Activated naive CD8-positive, alpha-beta T cell (primary cell): ENCODE measurements at regions not wholly inside any gene's neighbourhood (a gene's known extent, or its start where the extent isn't known, plus 50 kb on each side); places are given as distances from the start of the nearest gene placed in this dataset.

Experiments used
- H3K27ac Mint-ChIP-seq: one replicate; pipeline ENCODE4 v1.8.0; 2021; ENCODE audit warnings: mixed read lengths
- H3K27me3 Mint-ChIP-seq: one replicate; pipeline ENCODE4 v1.8.0; 2021; ENCODE audit warnings: mixed read lengths
- H3K36me3 Mint-ChIP-seq: one replicate; pipeline ENCODE4 v1.8.0; 2021; ENCODE audit warnings: mixed read lengths
- H3K4me1 Mint-ChIP-seq: one replicate; pipeline ENCODE4 v1.8.0; 2021; ENCODE audit warnings: low read depth, mixed read lengths
- H3K4me3 Mint-ChIP-seq: one replicate; pipeline ENCODE4 v1.8.0; 2021; ENCODE audit warnings: mild to moderate bottlenecking, mixed read lengths
- H3K9me3 Mint-ChIP-seq: one replicate; pipeline ENCODE4 v1.8.0; 2021; ENCODE audit warnings: low read depth, mixed read lengths

DNA sequence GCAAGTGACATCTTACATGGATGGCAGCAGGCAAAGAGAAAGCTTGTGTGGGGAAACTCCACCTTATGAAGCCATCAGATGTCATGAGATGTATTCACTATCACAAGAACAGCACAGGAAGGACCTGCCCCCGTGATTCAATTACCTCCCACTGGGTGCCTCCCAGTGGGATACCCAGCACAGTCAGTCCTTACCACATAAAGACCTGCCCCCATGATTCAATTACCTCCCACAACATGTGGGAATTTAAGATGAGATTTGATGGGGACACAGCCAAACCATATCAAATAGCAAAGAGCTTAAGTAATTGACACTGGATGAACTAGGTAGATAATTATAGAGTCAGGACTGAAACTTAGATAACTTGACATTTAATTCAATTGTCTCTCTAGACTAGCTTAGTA is 85.6 kb downstream of the SLIT2 start:
- no peaks in the 10 kb centered on the region for H3K4me1 Mint-ChIP-seq
- no peaks in the 10 kb centered on the region for H3K27me3 Mint-ChIP-seq
- no peaks in the 10 kb centered on the region for H3K36me3 Mint-ChIP-seq
- no peak overlapping the region for H3K4me3 Mint-ChIP-seq
- H3K9me3 Mint-ChIP-seq: no peaks in the 10 kb centered on the region
- no peak overlapping the region for H3K27ac Mint-ChIP-seq

DNA sequence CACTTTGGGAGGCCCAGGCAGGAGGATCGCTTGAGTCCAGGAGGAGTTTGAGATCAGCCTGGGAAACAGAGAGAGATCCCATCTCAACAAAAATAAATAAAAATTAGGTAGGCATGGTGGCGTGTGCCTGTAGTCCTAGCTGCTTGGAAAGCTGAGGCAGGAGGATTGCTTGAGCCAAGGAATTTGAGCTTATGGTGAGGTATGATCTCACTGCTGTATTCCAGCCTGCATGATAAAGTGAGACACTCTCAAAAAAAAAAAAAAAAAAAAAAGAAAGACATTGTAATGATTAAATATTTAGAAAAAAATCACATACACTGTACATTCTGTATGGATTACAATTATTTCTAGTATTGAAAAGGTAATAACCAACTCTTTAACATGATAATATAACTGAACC is 87.1 kb downstream of the SLIT2 start:
- H3K4me1 Mint-ChIP-seq: no peaks in the 10 kb centered on the region
- H3K9me3 Mint-ChIP-seq: no peaks in the 10 kb centered on the region
- no peak overlapping the region for H3K4me3 Mint-ChIP-seq
- H3K27ac Mint-ChIP-seq: no peak overlapping the region
- H3K36me3 Mint-ChIP-seq: no peaks in the 10 kb centered on the region
- H3K27me3 Mint-ChIP-seq: no peaks in the 10 kb centered on the region

DNA sequence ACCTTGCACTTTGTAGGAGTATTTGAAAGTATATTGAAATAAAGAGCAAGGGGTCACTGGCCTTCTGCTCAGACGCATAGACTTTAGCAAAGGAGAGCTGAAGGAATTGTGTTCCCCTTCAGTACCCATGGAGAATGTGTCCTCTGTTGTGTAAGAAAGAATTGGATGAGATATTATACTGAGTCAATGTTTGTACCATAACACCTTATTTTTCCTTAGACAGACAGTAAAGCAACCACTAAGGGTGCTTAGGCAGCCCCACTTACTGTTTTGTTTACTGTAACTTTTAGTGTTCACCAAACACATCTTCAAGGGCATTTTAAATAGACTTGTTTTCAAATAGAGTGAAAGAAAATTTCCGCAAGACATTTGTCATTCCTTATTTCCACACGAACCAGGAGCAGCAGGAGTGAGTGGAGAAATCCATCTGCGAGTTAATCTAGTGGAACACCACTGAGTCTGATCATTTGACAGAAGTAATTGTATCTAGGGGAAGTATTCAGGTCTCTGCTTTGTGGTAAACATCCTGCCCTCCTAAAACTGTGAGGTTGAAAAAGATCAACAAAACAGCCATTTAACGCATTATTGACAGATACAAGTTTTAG is 89.5 kb downstream of the SLIT2 start:
- no peak overlapping the region for H3K27ac Mint-ChIP-seq
- H3K36me3 Mint-ChIP-seq: no peaks in the 10 kb centered on the region
- no peaks in the 10 kb centered on the region for H3K27me3 Mint-ChIP-seq
- H3K4me1 Mint-ChIP-seq: no peaks in the 10 kb centered on the region
- H3K9me3 Mint-ChIP-seq: no peaks in the 10 kb centered on the region
- H3K4me3 Mint-ChIP-seq: no peak overlapping the region

DNA sequence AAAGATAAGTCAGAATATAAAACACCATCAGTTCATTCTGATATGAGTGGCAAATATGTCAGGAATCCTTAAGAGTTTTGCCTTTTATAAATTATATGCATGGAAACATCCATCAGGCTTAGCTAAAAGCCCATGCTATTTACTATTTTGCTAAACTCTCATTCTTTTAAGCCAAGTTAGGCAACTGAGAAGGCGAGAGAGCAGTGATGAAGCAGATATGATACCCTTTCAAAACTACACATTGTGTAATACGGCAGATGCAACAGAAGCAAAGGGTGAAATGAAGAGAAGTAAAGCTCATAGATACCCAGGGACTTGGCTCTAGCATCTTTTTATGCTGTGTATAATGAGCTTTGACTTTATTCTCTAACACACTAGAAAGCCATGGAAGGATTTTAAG is 95.8 kb downstream of the SLIT2 start:
- no peaks in the 10 kb centered on the region for H3K4me1 Mint-ChIP-seq
- H3K9me3 Mint-ChIP-seq: no peaks in the 10 kb centered on the region
- H3K27ac Mint-ChIP-seq: no peak overlapping the region
- H3K36me3 Mint-ChIP-seq: no peaks in the 10 kb centered on the region
- H3K27me3 Mint-ChIP-seq: no peaks in the 10 kb centered on the region
- no peak overlapping the region for H3K4me3 Mint-ChIP-seq

DNA sequence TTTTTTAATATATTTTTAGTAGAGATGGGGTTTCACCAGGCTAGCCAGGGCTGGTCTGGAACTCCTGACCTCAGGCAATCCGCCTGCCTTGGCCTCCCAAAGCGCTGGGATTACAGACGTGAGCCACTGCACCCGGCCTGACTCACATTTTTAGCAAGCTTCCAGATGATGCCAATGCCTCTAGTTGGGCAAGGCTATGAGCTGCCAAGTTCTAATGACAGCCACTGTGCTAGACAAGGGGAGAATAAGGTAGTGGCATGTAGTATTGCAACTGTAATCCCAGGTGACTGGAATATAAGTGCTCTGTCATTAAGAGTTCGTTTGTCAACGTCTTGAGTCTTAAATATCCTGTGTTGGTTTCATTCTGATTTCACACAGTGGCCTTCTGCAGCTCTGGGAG is 96.7 kb downstream of the SLIT2 start:
- no peaks in the 10 kb centered on the region for H3K9me3 Mint-ChIP-seq
- no peak overlapping the region for H3K27ac Mint-ChIP-seq
- H3K4me1 Mint-ChIP-seq: no peaks in the 10 kb centered on the region
- H3K4me3 Mint-ChIP-seq: no peak overlapping the region
- no peaks in the 10 kb centered on the region for H3K36me3 Mint-ChIP-seq
- no peaks in the 10 kb centered on the region for H3K27me3 Mint-ChIP-seq

GRCh38 chr4:20351360-20352162 is 99.9 kb downstream of the SLIT2 start:
- no peak overlapping the region for H3K4me3 Mint-ChIP-seq
- H3K4me1 Mint-ChIP-seq: no peaks in the 10 kb centered on the region
- no peak overlapping the region for H3K27ac Mint-ChIP-seq
- no peaks in the 10 kb centered on the region for H3K9me3 Mint-ChIP-seq
- no peaks in the 10 kb centered on the region for H3K27me3 Mint-ChIP-seq
- H3K36me3 Mint-ChIP-seq: no peaks in the 10 kb centered on the region

GRCh38 chr4:20352163-20352431 is 100.4 kb downstream of the SLIT2 start:
- Mint-ChIP-seq H3K4me3 (no peak overlapping the region), H3K27ac (no peak overlapping the region), H3K27me3 (no peaks in the 10 kb centered on the region), H3K9me3 (no peaks in the 10 kb centered on the region), H3K4me1 (no peaks in the 10 kb centered on the region), H3K36me3 (no peaks in the 10 kb centered on the region)

DNA sequence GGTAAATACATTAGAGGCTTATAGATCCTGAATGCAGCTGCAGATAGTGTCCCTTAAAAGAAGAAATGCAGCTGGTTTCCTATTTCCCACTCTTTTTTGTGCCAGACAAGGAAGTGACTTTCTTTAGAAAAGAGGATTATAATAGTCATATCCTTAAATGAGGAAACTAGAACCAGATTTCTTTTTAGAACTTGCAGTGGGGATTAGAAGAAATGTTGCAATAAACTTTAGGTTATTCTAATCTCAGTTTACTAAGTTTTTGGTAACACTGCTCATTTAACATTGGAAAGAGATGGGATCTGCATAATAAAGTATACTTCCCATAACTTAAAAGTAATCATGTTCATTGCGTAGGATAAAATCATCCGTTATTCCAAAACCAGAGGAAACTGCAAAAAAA is 101.9 kb downstream of the SLIT2 start:
- no peaks in the 10 kb centered on the region for H3K36me3 Mint-ChIP-seq

DNA sequence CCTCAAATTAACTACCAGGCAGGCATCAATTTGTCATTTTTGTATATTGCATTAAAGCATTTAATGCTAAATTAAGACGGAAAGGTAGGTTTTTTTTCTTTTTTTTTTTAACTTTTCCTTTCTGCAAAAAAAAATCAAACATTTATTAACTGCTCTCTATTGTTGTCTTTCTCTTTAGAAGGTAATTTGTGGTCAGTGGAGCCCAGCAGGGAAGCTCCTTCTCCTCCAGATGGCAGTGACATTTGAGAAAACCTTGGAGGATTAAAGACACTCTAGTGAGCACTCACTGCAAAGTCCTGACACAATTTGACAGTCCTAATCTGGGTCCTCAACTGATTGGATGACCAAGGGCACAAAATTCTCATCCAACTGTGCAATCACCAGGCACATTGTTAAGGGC is 102.4 kb downstream of the SLIT2 start:
- H3K36me3 Mint-ChIP-seq: no peaks in the 10 kb centered on the region
- H3K4me3 Mint-ChIP-seq: no peak overlapping the region
- no peaks in the 10 kb centered on the region for H3K4me1 Mint-ChIP-seq
- no peaks in the 10 kb centered on the region for H3K27me3 Mint-ChIP-seq
- H3K27ac Mint-ChIP-seq: no peak overlapping the region
- no peaks in the 10 kb centered on the region for H3K9me3 Mint-ChIP-seq

More for the DNA sequence above, 101.9 kb downstream of the SLIT2 start:
- Mint-ChIP-seq H3K27ac (no peak overlapping the region), H3K27me3 (no peaks in the 10 kb centered on the region), H3K4me3 (no peak overlapping the region), H3K4me1 (no peaks in the 10 kb centered on the region), H3K9me3 (no peaks in the 10 kb centered on the region)

- H3K36me3 Mint-ChIP-seq: no peaks in the 10 kb centered on the region
- H3K27me3 Mint-ChIP-seq: no peaks in the 10 kb centered on the region
- no peaks in the 10 kb centered on the region for H3K9me3 Mint-ChIP-seq
- H3K4me1 Mint-ChIP-seq: no peaks in the 10 kb centered on the region
- H3K27ac Mint-ChIP-seq: no peak overlapping the region
- no peak overlapping the region for H3K4me3 Mint-ChIP-seq
These were observed 104.9 kb downstream of the SLIT2 start for GRCh38 chr4:20356565-20356964.

GRCh38 chr4:20358110-20358509 is 106.4 kb downstream of the SLIT2 start:
- Mint-ChIP-seq H3K4me1 (no peaks in the 10 kb centered on the region), H3K36me3 (no peaks in the 10 kb centered on the region), H3K4me3 (no peak overlapping the region), H3K9me3 (no peaks in the 10 kb centered on the region), H3K27me3 (no peaks in the 10 kb centered on the region), H3K27ac (no peak overlapping the region)

DNA sequence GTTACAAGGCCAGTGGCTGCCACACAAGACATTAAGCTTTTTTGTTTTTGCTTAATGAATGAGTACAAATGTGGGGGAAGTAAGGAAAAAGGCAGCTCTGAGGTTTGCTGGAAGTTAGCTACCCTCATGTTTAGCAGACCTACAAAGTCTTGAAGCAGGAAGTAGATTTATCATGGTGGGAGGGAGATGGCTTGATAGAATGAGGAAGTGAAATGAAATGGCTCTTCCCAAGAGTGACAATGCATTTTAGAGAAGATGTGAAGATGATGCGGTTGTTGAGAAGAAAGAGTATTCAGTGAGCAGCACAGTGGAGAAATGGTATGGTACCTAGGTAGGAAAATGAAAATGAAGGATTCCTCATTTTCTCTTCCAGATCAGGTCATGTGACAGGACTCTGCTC is 108.0 kb downstream of the SLIT2 start:
- Mint-ChIP-seq H3K27me3 (no peaks in the 10 kb centered on the region), H3K9me3 (no peaks in the 10 kb centered on the region), H3K4me1 (no peaks in the 10 kb centered on the region), H3K4me3 (no peak overlapping the region), H3K27ac (no peak overlapping the region), H3K36me3 (no peaks in the 10 kb centered on the region)

DNA sequence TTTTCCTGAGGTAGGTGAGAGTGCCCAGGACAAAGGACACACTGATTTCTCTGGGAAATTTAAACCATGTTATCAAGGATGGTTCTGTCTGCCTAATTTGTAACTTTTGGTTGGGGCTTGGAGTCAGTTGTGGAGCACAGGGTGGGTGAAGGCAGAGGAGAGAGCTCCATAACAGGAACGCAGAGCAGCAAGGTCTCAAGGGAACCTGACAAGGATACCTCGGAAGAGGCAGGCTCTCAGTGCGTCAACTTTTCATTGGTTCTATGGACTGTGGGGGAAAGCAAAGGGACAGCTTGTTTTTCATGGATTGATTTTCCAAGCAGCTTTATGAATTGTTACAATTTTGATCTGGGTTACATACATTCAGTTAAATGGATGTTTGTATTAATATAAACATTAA is 110.4 kb downstream of the SLIT2 start:
- H3K27ac Mint-ChIP-seq: no peak overlapping the region
- no peaks in the 10 kb centered on the region for H3K36me3 Mint-ChIP-seq
- H3K9me3 Mint-ChIP-seq: no peaks in the 10 kb centered on the region
- no peaks in the 10 kb centered on the region for H3K4me1 Mint-ChIP-seq
- no peaks in the 10 kb centered on the region for H3K27me3 Mint-ChIP-seq
- no peak overlapping the region for H3K4me3 Mint-ChIP-seq

- no peak overlapping the region for H3K4me3 Mint-ChIP-seq
- no peaks in the 10 kb centered on the region for H3K36me3 Mint-ChIP-seq
- H3K27me3 Mint-ChIP-seq: no peaks in the 10 kb centered on the region
- no peaks in the 10 kb centered on the region for H3K4me1 Mint-ChIP-seq
- no peak overlapping the region for H3K27ac Mint-ChIP-seq
- H3K9me3 Mint-ChIP-seq: no peaks in the 10 kb centered on the region
These were observed 113.3 kb downstream of the SLIT2 start for GRCh38 chr4:20364969-20365368.

DNA sequence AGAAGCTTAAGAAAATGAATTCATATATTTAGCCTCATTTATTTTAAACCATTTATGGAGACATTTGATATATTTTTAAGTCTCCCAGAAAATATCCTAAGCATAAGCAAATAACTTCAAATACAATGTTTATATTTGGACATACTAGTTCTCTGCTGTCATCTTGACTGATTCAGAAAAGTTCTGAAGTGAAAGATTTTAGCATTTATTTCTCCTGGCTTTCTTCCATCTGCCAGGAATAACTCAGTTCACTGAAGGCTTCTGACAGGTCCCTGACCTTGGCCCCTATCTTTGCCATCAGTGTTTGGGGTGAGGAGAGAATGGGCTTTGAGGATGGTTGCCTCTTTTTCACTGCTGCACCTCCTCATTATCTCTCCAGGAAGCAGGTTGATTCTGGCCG is 115.7 kb downstream of the SLIT2 start:
- no peak overlapping the region for H3K27ac Mint-ChIP-seq
- no peak overlapping the region for H3K4me3 Mint-ChIP-seq
- H3K4me1 Mint-ChIP-seq: no peaks in the 10 kb centered on the region
- H3K36me3 Mint-ChIP-seq: no peaks in the 10 kb centered on the region
- H3K27me3 Mint-ChIP-seq: no peaks in the 10 kb centered on the region
- H3K9me3 Mint-ChIP-seq: no peaks in the 10 kb centered on the region

- no peaks in the 10 kb centered on the region for H3K36me3 Mint-ChIP-seq
- H3K27ac Mint-ChIP-seq: no peak overlapping the region
- no peaks in the 10 kb centered on the region for H3K4me1 Mint-ChIP-seq
- H3K9me3 Mint-ChIP-seq: no peaks in the 10 kb centered on the region
- H3K4me3 Mint-ChIP-seq: no peak overlapping the region
- peaks cover 3% of the 10 kb centered on the region for H3K27me3 Mint-ChIP-seq
These were observed 117.2 kb downstream of the SLIT2 start for GRCh38 chr4:20368926-20369325.
